Fibroblast of lung (primary cell): ENCODE measurements at regions not wholly inside any gene's neighbourhood (a gene's known extent, or its start where the extent isn't known, plus 50 kb on each side); places are given as distances from the start of the nearest gene placed in this dataset.

Source experiments
- EZH2 ChIP-seq: IDR thresholded peaks from 2 replicates; pipeline ENCODE4 v1.5.1; 2012; ENCODE audit warnings: low read length, control low read depth, mild to moderate bottlenecking; ENCODE audit errors: missing control alignments
- TF ChIP-seq, protein P1 (sequence below), 2 donors: IDR thresholded peaks in 1 of 2; conservative IDR thresholded peaks in 1 of 2; 1 replicate in 1 of 2; 2 replicates in 1 of 2; pipeline ENCODE4 v1.5.1; 2011 to 2012; ENCODE audit warnings: low read length in 2 of 2, control low read depth in 1 of 2, inconsistent platforms in 1 of 2, low read depth in 1 of 2, mild to moderate bottlenecking in 1 of 2

DNA sequence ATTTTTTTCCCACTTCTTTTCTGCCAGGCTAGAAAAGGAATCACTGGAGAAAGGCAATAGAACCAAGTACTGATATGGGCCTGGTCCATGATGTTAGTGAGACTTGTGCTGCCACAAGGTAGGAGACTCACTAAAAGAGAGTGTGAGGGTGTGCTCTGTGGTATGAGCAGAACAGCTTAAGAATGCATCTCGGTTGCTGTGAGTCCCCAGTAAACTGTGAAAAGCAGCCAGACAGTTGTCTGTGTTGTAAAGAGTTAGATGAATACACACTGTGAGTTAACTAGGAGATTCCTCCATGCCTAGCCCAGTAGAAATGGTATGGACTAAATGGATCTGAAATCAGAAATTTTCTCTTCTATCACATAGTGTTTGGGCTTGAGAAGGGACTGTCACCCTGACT, 1177.3 kb upstream of the MIR17HG start:
- TF ChIP-seq, protein P1, sequence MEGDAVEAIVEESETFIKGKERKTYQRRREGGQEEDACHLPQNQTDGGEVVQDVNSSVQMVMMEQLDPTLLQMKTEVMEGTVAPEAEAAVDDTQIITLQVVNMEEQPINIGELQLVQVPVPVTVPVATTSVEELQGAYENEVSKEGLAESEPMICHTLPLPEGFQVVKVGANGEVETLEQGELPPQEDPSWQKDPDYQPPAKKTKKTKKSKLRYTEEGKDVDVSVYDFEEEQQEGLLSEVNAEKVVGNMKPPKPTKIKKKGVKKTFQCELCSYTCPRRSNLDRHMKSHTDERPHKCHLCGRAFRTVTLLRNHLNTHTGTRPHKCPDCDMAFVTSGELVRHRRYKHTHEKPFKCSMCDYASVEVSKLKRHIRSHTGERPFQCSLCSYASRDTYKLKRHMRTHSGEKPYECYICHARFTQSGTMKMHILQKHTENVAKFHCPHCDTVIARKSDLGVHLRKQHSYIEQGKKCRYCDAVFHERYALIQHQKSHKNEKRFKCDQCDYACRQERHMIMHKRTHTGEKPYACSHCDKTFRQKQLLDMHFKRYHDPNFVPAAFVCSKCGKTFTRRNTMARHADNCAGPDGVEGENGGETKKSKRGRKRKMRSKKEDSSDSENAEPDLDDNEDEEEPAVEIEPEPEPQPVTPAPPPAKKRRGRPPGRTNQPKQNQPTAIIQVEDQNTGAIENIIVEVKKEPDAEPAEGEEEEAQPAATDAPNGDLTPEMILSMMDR (conservative IDR thresholded peaks at IDR 0.05 in 1 of 2, IDR thresholded peaks at IDR 0.05 in 1 of 2; ENCODE audit: low read depth in 1 of 2, low read length in 2 of 2), result no peak
- no peak for TF ChIP-seq EZH2
